ENCODE measurements at regions not wholly inside any gene's neighbourhood (a gene's known extent, or its start where the extent isn't known, plus 50 kb on each side); places are given as distances from the start of the nearest gene placed in this dataset.
"Not testable (repeated sequence)": the region's sequence is repeated elsewhere in the genome, so short reads cannot be mapped to it uniquely, and the experiment has no call there.

DNA sequence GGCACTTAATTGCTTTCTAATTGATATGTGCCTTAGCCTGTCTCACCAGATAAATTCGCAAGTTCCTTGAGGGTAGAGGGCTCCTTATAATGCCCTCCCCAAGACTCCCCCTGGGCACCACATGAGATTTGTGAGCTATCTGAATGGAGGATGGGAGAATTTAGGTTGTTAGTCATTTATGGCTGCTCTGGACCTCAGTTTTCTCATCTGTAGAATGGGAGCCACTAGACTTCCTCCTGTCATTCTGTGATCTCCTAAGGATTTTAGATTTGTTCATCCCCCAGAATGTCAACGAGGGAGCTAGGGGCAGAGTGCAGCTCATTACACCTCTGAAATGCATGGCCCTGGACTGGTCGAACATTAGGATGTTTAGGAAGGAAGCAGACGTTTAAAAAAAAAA lies 294.6 kb downstream of the MIAT start:
- no peaks in the 10 kb centered on the region for H3K36me3 Mint-ChIP-seq
- no peaks in the 10 kb centered on the region for H3K9me3 Mint-ChIP-seq
- DNase-seq, result no peak
- no peaks in the 10 kb centered on the region for H3K4me1 Mint-ChIP-seq
- no peak overlapping the region for H3K27ac Mint-ChIP-seq
- no peak for ATAC-seq (ENCODE audit: low read depth in 2 of 2)
- peaks cover 31 to 62% (median 60%) of the 10 kb centered on the region in 3 donors for H3K27me3 Mint-ChIP-seq
- no peak overlapping the region for H3K4me3 Mint-ChIP-seq

DNA sequence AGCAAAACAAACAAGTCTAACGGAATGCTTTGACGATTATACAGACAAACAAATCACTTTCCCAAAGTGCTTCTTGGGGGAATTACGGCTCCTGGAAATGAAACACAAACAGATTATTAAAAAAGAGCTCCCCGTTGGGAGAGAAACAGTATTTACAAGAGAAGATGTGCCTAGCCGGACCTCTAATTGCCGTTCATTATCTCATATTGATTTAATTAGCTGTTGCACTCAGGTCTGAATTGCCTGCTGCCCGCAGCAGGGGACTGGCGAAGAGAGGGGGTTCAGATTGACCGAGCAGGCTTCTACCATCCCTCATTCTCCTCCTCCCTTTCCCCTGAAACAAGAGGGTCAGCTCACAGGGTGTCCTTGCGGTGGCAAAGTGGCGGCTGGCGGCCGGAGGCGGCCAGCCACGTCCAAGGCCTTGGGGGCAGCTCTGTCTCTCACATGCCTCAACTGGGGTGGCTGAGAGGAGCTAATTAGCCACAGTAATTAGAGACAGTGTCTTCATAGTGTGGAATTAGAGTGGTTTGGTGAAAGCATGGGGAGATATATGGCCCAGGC lies 295.1 kb downstream of the MIAT start:
- no peaks in the 10 kb centered on the region for H3K4me1 Mint-ChIP-seq
- DNase-seq (no peak), ATAC-seq (ENCODE audit: low read depth in 2 of 2) (no peak)
- peaks cover 36 to 63% (median 58%) of the 10 kb centered on the region in 3 donors for H3K27me3 Mint-ChIP-seq
- no peaks in the 10 kb centered on the region for H3K9me3 Mint-ChIP-seq
- no peak overlapping the region for H3K4me3 Mint-ChIP-seq
- H3K36me3 Mint-ChIP-seq, result no peaks in the 10 kb centered on the region
- no peak overlapping the region for H3K27ac Mint-ChIP-seq

DNA sequence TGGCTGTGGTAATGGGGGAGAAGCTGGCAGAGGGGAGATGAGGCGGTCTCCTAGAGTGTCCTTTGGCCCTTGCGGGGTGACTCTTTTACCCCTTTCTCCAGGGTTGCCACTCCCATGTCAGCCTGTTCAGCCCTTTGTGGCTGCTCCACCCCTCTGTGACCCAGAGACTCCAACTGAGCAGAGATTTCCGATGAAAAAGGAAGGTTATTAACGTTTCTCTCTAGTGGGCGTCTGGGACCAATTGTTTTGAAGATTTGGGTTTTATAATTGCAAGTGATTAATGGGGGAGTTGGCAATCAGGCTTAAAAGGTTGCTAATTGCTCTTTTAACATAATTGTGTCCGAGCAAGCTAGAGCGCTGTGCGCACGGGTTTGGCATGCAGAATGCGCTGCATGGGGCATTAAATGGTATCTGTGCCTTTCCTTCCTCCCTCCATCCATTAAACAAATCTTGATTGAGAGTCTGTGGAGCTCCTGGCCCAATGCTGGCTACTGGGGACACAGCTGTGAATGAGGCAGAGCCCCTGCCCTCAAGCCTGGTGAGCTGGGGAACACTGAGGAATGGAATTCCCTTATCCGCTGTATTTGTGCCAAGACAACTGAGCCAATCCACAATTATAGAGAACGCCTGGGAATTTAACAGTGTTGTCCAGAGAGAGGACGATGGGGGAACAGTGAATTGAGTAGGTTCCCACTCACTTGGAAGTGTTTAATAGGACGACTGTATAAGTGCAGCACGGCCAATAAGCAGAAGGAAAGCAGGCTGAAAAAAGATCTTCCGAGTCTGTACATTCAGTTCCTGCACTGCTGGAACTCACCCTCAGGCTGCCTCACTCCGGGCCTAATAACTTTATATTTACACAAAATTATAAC lies 295.9 kb downstream of the MIAT start:
- Mint-ChIP-seq H3K4me3 (no peak overlapping the region), H3K27me3 (peaks cover 40 to 63% (median 58%) of the 10 kb centered on the region in 3 donors), H3K9me3 (no peaks in the 10 kb centered on the region)

DNA sequence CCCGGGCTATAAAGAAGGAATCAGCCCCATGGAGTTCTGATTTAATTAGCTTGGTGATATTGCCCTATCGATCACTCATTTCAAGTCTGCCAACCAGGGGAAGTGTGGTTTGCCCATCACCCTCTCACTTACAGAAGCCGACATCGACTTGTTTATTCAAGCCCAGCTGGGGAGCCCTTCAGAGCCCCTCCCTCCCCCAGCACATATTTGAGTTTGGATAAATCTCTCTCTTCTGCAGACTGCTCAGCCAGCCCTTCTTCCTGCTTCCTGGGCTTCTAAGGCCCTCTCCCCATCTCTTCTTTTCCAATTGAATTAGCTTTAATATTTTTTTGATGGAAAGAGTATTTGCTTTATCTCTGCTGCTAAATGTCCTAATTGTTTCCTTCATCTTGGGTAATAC lies 299.0 kb downstream of the MIAT start:
- ATAC-seq (ENCODE audit: low read depth in 2 of 2) (no peak), DNase-seq (no peak)
- H3K4me1 Mint-ChIP-seq, result no peaks in the 10 kb centered on the region
- H3K9me3 Mint-ChIP-seq, result no peaks in the 10 kb centered on the region
- no peaks in the 10 kb centered on the region for H3K36me3 Mint-ChIP-seq
- no peak overlapping the region for H3K27ac Mint-ChIP-seq
- H3K4me3 Mint-ChIP-seq, result no peak overlapping the region
- peaks cover 52 to 78% (median 73%) of the 10 kb centered on the region in 3 donors for H3K27me3 Mint-ChIP-seq

More for the DNA sequence above, 295.9 kb downstream of the MIAT start:
- no peak for DNase-seq
- ATAC-seq (ENCODE audit: low read depth in 2 of 2), result no peak
- H3K4me1 Mint-ChIP-seq, result no peaks in the 10 kb centered on the region
- H3K27ac Mint-ChIP-seq, result no peak overlapping the region
- no peaks in the 10 kb centered on the region for H3K36me3 Mint-ChIP-seq

- no peaks in the 10 kb centered on the region for H3K36me3 Mint-ChIP-seq
- no peaks in the 10 kb centered on the region for H3K4me1 Mint-ChIP-seq
- H3K4me3 Mint-ChIP-seq, result no peak overlapping the region
- peaks cover 55 to 76% (median 70%) of the 10 kb centered on the region in 3 donors for H3K27me3 Mint-ChIP-seq
- H3K27ac Mint-ChIP-seq, result no peak overlapping the region
- ATAC-seq (ENCODE audit: low read depth in 2 of 2), result no peak
- no peak for DNase-seq
- no peaks in the 10 kb centered on the region for H3K9me3 Mint-ChIP-seq
These were observed 299.8 kb downstream of the MIAT start for GRCh38 chr22:26957176-26957575.

GRCh38 chr22:26957897-26958296 lies 300.5 kb downstream of the MIAT start:
- no peaks in the 10 kb centered on the region for H3K4me1 Mint-ChIP-seq
- no peaks in the 10 kb centered on the region for H3K36me3 Mint-ChIP-seq
- no peak overlapping the region for H3K4me3 Mint-ChIP-seq
- no peak for ATAC-seq (ENCODE audit: low read depth in 2 of 2)
- DNase-seq, result no peak
- H3K27ac Mint-ChIP-seq, result no peak overlapping the region
- peaks cover 55 to 72% (median 67%) of the 10 kb centered on the region in 3 donors for H3K27me3 Mint-ChIP-seq
- peaks cover 0 to 2% (median 0%) of the 10 kb centered on the region in 7 donors for H3K9me3 Mint-ChIP-seq

DNA sequence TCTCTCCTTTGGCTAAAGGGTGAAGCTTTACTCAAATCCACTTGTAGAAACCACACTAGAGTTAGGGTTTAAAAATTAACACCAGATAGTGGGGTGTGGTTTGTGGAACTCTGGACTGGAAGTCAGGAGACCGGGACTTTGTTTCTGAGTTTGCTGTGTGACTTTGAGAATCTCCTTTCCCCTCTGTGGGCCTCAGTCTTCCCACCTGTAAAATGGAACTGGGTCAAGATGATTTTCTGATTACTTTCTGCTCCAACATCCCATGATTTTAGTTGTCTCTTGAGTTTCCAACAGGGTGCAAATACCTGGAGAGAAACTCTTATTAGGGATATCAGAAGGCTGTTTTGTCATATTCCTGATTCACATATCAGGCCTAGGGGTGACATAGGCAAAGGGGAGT lies 301.0 kb downstream of the MIAT start:
- Mint-ChIP-seq H3K4me1 (no peaks in the 10 kb centered on the region), H3K9me3 (peaks cover 0 to 2% (median 0%) of the 10 kb centered on the region in 7 donors), H3K36me3 (no peaks in the 10 kb centered on the region), H3K27me3 (peaks cover 55 to 68% (median 63%) of the 10 kb centered on the region in 3 donors), H3K27ac (no peak overlapping the region), H3K4me3 (no peak overlapping the region)
- ATAC-seq (ENCODE audit: low read depth in 2 of 2) (no peak), DNase-seq (no peak)

- H3K27me3 Mint-ChIP-seq, result peaks cover 33 to 38% (median 36%) of the 10 kb centered on the region in 3 donors
- H3K9me3 Mint-ChIP-seq, result peaks cover 0 to 13% (median 9%) of the 10 kb centered on the region in 7 donors
- no peak for ATAC-seq (ENCODE audit: low read depth in 2 of 2)
- H3K4me3 Mint-ChIP-seq, result no peak overlapping the region
- no peak overlapping the region for H3K27ac Mint-ChIP-seq
- DNase-seq, result no peak
- H3K36me3 Mint-ChIP-seq, result peaks cover 0 to 9% of the 10 kb centered on the region in 2 donors
- H3K4me1 Mint-ChIP-seq, result no peaks in the 10 kb centered on the region
These were observed 307.3 kb downstream of the MIAT start for GRCh38 chr22:26964642-26965041.

DNA sequence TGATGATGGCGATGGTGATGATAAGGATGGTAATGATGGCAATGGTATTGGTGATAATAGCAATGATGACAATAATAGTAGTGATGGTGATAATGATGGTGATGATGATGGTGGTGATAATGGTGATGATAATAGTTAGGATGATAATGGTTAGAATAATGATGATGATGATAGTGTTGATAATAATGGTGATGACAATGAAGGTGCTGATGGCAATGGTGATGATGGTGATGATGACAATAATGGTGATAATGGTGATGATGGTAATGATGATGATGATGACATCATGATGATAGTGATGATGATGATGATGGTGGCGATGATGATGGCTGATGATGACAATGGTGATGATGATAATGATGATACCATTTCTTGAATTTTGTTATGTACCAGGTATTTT lies 309.9 kb downstream of the MIAT start:
- no peak for DNase-seq
- peaks cover 17 to 29% (median 21%) of the 10 kb centered on the region in 3 donors for H3K27me3 Mint-ChIP-seq
- peaks cover 2 to 15% (median 11%) of the 10 kb centered on the region in 7 donors for H3K9me3 Mint-ChIP-seq

GRCh38 chr22:26968859-26969523 lies 311.6 kb downstream of the MIAT start:
- Mint-ChIP-seq H3K9me3 (peaks cover 2 to 15% (median 10%) of the 10 kb centered on the region in 7 donors), H3K4me3 (no peak overlapping the region), H3K36me3 (peaks cover 0 to 9% of the 10 kb centered on the region in 2 donors), H3K27me3 (peaks cover 19 to 25% (median 24%) of the 10 kb centered on the region in 3 donors), H3K27ac (no peak overlapping the region), H3K4me1 (no peaks in the 10 kb centered on the region)
- DNase-seq (no peak), ATAC-seq (ENCODE audit: low read depth in 2 of 2) (no peak)

More for the DNA sequence above, 309.9 kb downstream of the MIAT start:
- ATAC-seq (ENCODE audit: low read depth in 2 of 2), result no peak
- Mint-ChIP-seq H3K4me3 (no peak overlapping the region), H3K4me1 (no peaks in the 10 kb centered on the region), H3K36me3 (peaks cover 0 to 9% of the 10 kb centered on the region in 2 donors), H3K27ac (no peak overlapping the region)

- no peaks in the 10 kb centered on the region for H3K4me1 Mint-ChIP-seq
- no peak overlapping the region for H3K4me3 Mint-ChIP-seq
- peaks cover 8 to 25% (median 17%) of the 10 kb centered on the region in 3 donors for H3K27me3 Mint-ChIP-seq
- DNase-seq, result no peak
- no peak overlapping the region for H3K27ac Mint-ChIP-seq
- H3K9me3 Mint-ChIP-seq, result peaks cover 0 to 6% (median 2%) of the 10 kb centered on the region in 7 donors
- H3K36me3 Mint-ChIP-seq, result no peaks in the 10 kb centered on the region
- ATAC-seq (ENCODE audit: low read depth in 2 of 2), result no peak
These were observed 313.5 kb downstream of the MIAT start for GRCh38 chr22:26970809-26971394.

GRCh38 chr22:26972286-26972685 lies 314.9 kb downstream of the MIAT start:
- Mint-ChIP-seq H3K27ac (no peak overlapping the region), H3K9me3 (peaks cover 0 to 6% (median 2%) of the 10 kb centered on the region in 7 donors), H3K4me3 (no peak overlapping the region), H3K27me3 (peaks cover 8 to 25% (median 17%) of the 10 kb centered on the region in 3 donors), H3K36me3 (no peaks in the 10 kb centered on the region), H3K4me1 (no peaks in the 10 kb centered on the region)
- DNase-seq (no peak), ATAC-seq (ENCODE audit: low read depth in 2 of 2) (no peak)

DNA sequence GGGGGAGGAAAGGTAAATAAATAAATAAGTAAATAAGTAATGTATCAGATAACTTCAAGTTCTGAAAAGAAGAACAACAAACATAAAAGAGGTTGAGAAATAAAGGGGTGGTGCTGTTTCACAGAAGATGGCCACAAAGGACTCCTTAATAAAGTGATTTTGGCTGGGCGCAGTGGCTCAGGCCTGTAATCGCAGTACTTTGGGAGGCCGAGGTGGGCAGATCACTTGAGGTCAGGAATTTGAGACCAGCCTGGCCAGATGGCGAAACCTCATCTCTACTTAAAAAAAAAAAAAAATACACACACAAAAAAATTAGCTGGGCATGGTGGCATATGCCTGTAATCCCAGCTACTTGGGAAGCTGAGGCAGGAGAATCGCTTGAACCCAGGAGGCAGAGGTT lies 315.5 kb downstream of the MIAT start:
- peaks cover 8 to 28% (median 17%) of the 10 kb centered on the region in 3 donors for H3K27me3 Mint-ChIP-seq
- H3K27ac Mint-ChIP-seq; H3K36me3 Mint-ChIP-seq; DNase-seq; H3K9me3 Mint-ChIP-seq; H3K4me1 Mint-ChIP-seq; ATAC-seq (ENCODE audit: low read depth in 2 of 2); H3K4me3 Mint-ChIP-seq: not testable (repeated sequence)
